Esophagus (tissue), 2 donors: ENCODE measurements at regions not wholly inside any gene's neighbourhood (a gene's known extent, or its start where the extent isn't known, plus 50 kb on each side); places are given as distances from the start of the nearest gene placed in this dataset.

Experiments
- H3K27ac ChIP-seq, 2 donors: one replicate each; pipeline ENCODE4 v1.5.1; 2013; ENCODE audit warnings: low read depth in 2 of 2, mild to moderate bottlenecking in 2 of 2, inconsistent platforms in 1 of 2, low read length in 1 of 2, moderate library complexity in 1 of 2
- H3K27me3 ChIP-seq, 2 donors: one replicate each; pipeline ENCODE4 v1.6.1; 2013; ENCODE audit warnings: low read length in 2 of 2, control low read depth in 1 of 2, mild to moderate bottlenecking in 1 of 2; ENCODE audit not compliant: insufficient read depth in 2 of 2, control insufficient read depth in 1 of 2
- H3K36me3 ChIP-seq, 2 donors: one replicate each; pipeline ENCODE4 v1.6.1; 2013; ENCODE audit warnings: low read length in 1 of 2; ENCODE audit not compliant: control insufficient read depth in 2 of 2, insufficient read depth in 2 of 2
- H3K4me1 ChIP-seq, 2 donors: one replicate each; pipeline ENCODE4 v1.6.1; 2013; ENCODE audit warnings: low read length in 1 of 2; ENCODE audit not compliant: control insufficient read depth in 2 of 2, insufficient read depth in 2 of 2
- H3K4me3 ChIP-seq, 2 donors: one replicate each; pipeline ENCODE4 v1.5.1; 2013; ENCODE audit warnings: low read length in 2 of 2, mild to moderate bottlenecking in 2 of 2, low read depth in 1 of 2, moderate library complexity in 1 of 2
- H3K9me3 ChIP-seq, 2 donors: one replicate each; pipeline ENCODE4 v1.6.1; 2013; ENCODE audit warnings: mild to moderate bottlenecking in 2 of 2, low read depth in 1 of 2, low read length in 1 of 2, moderate library complexity in 1 of 2; ENCODE audit not compliant: control insufficient read depth in 2 of 2, insufficient read depth in 1 of 2
- WGBS, 2 donors: extraction: QIAGEN DNeasy Blood & Tissue Kit; methylation state at CpG; one replicate each; pipeline ENCODE4 v1.1.7; 2013; 5-methylcytosine and 5-hydroxymethylcytosine counted together
- donor health status: healthy with polysubstance abuse.
- donor health status: Bipolar disorder and iron deficiency.

DNA sequence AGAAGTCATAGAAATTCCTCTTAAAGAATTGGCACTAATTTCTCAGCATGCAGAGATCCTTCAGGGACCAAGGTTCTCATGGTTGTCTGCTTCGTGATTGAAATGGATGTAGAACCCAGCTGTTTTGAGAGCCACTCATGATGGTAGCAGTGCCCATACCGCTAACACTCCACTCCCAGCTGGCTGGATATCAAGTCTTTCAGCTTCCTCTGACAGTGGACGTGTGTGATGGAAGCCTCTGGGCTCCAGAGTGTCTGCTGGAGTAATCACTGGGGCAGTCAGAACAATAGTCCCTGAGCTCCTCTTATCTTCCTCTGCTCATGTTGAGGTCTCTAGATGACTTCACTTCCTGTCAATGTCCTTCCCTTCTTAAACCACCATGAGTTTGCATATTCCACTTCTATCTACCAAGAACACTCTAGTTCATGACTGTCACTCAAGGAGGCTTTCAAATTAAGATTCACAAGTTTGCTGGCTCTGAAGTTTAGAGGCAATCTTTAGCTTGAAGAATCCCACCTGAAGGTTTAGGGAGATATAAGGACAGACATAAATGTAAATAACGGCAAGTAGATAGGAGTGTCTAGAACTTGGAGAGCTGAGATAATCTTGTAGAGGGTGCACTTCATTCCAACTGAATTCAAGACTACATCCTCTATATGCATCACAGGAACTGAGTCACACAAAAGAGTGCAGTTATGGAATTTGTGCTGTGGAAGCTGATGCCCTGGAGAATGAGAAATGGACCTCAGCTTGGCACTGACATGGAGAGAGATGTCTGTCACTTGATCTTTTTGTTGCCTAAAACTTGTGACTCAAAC, 64.5 kb upstream of the WDR1 start:
- Histone ChIP-seq H3K27me3 (no peaks in the 10 kb centered on the region), H3K36me3 (no peaks in the 10 kb centered on the region), H3K4me3 (no peak overlapping the region), H3K27ac (no peak overlapping the region), H3K9me3 (no peaks in the 10 kb centered on the region), H3K4me1 (no peaks in the 10 kb centered on the region)
- WGBS, 2 donors: 67 to 73% methylated on average over 4 of the region's 4 CpGs

DNA sequence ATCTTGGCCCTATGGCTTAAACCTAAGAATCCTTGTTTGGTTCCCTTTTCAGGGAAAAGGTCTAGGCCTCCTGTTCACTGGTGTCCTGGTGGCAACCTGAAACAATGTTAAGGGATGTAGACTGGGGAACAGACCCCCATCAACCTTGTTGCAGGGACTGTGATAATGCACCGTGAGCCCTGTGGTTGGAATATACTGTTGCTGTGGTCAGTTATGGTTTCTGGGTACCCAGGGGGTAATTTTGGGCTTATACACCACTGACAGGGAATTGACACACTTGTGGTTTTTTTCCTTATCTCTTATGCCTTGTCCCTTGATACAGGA, 64.0 kb upstream of the WDR1 start:
- Histone ChIP-seq H3K36me3 (no peaks in the 10 kb centered on the region), H3K27me3 (no peaks in the 10 kb centered on the region), H3K9me3 (no peaks in the 10 kb centered on the region), H3K27ac (no peak overlapping the region), H3K4me3 (no peak overlapping the region), H3K4me1 (no peaks in the 10 kb centered on the region)
- WGBS, 2 donors: 67 to 78% methylated on average over 1 of the region's 1 CpG

DNA sequence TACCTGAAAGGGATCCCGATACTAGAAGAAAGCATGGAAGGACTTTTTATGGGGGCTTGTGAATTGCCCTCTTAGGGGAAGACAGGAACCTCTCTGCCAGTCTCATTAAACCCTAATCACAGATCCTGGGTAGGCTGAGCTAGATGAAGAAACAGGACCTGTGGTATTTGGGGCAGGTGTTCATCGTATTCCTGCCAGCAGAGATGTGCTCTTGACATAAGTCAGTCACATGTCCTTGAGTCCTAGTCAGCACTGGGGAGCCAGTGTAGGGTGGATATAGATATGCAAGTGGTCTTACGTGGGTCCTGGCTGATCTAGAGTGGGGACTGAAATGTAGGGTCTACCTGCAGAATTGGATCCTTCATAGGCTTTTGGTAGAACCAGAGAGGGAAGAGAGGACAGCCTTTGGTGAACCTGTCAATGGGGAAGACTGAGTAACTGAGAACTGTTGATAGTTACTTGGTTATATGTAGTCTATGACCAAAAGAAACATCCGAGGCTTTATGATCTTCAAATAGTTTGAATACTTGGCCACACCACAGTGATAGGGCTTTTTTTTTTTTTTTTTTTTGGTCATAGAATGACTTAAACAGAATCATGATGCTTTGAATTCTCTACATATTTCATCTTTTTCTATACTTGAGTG, 63.5 kb upstream of the WDR1 start:
- Histone ChIP-seq H3K27ac (no peak overlapping the region), H3K27me3 (no peaks in the 10 kb centered on the region), H3K4me1 (no peaks in the 10 kb centered on the region), H3K36me3 (no peaks in the 10 kb centered on the region), H3K9me3 (no peaks in the 10 kb centered on the region), H3K4me3 (no peak overlapping the region)
- WGBS, 2 donors: 77 to 82% methylated on average over 4 of the region's 4 CpGs

- Histone ChIP-seq H3K27me3 (no peaks in the 10 kb centered on the region), H3K36me3 (no peaks in the 10 kb centered on the region), H3K9me3 (no peaks in the 10 kb centered on the region), H3K4me1 (peaks cover 0 to 3% of the 10 kb centered on the region in 2 donors), H3K4me3 (no peak overlapping the region), H3K27ac (no peak overlapping the region)
- 81 to 84% methylated on average over 5 of the region's 5 CpGs for WGBS, 2 donors
These were observed 62.2 kb upstream of the WDR1 start for GRCh38 chr4:10178763-10179162.

- no peaks in the 10 kb centered on the region for H3K27me3 ChIP-seq
- H3K4me3 ChIP-seq: no peak overlapping the region
- H3K9me3 ChIP-seq: no peaks in the 10 kb centered on the region
- no peaks in the 10 kb centered on the region for H3K36me3 ChIP-seq
- 88% methylated on average over 7 of the region's 7 CpGs for WGBS, 2 donors
- H3K27ac ChIP-seq: no peak overlapping the region
- peaks cover 4% of the 10 kb centered on the region in 2 donors for H3K4me1 ChIP-seq
These were observed 59.0 kb upstream of the WDR1 start for GRCh38 chr4:10175626-10176025.

DNA sequence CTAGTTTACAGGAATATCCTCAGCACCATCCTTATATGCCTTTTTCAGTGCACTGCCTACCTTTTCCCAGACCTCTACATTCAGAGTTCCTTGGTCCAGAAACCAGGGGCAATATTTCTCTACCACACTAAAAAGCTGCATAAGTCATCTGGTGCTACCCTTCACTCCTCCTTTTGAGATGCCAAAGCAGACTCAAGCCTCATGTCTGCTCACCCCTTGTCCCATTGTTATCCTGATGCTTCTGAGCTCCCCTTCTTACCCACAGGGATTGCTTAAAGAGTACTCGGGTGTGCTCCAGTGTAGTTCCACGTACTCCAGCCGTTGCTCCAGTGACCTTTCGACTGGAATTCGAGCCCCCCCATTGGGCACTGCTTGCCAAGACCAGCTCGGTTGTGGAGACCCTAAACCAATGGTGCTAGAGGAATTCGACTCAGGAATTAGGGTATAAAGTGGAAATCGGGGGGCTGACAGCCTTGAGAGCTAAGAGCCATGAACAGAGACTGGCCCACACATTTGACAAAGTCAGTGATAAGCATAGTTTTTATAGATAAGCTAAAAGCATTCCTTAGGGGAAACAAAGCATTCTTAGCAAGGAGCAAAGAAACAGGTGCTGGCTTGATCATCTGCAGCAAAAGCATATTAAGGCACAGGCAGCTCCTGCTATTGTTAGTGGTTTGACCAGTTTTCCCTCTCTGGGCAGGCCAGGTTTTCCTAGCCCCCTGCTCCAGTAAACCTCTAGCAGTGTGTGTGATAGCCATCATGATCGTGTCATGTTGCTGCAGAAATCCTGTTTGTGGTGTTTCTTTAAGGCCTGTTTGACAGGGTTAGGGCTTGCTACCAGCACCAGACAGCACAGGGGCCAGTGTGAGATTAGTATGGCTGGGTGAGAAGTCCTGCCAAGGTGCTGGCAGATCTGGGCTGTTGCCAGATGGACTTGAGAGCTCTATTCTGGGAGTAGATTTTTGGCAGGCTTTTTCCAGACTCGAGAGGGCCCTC, 57.5 kb upstream of the WDR1 start:
- Histone ChIP-seq H3K9me3 (no peaks in the 10 kb centered on the region), H3K27me3 (no peaks in the 10 kb centered on the region), H3K4me1 (peaks cover 4% of the 10 kb centered on the region in 2 donors), H3K36me3 (no peaks in the 10 kb centered on the region), H3K4me3 (no peak overlapping the region), H3K27ac (peak overlapping the region in 1 of 2 donors; percentile 47)
- WGBS, 2 donors: 41 to 45% methylated on average over 10 of the region's 10 CpGs

DNA sequence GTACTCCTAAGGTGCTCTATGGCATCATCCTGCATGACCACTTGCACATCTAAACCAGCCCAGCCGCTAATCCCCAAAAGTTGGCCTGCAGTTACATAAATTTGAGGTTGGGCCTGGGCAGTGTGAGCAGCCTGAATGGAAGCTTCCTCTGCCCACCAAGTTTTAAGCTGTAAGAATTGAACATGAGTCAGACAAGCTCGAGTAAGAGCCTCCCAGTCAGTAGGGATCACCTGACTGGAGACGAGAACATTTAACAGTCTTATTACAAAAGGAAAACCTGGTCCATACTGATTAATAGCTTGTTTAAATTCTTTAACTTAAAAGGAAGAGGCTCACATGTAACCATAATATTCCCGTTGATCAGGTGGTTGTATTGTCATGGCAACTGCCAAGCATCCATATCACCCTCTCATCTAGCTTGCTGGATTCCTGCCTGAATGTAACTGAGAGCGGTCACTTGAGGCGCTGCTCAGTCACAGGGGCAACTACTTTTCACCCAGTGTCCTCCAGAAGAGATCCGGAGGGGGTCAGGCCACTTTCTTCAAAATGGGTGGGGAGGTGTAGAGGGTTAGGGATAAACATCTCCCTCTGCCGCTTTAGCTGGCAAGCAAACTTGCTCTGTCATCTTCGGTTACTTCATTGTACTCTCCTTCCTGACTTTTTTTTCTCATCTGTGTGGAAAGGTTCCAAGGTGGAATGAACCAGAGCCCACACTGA, 56.6 kb upstream of the WDR1 start:
- Histone ChIP-seq H3K4me3 (no peak overlapping the region), H3K4me1 (peaks cover 4% of the 10 kb centered on the region in 2 donors), H3K27ac (peak overlapping the region in 1 of 2 donors; percentile 54), H3K27me3 (no peaks in the 10 kb centered on the region), H3K36me3 (no peaks in the 10 kb centered on the region), H3K9me3 (no peaks in the 10 kb centered on the region)
- WGBS, 2 donors: 33 to 37% methylated on average over 9 of the region's 9 CpGs

DNA sequence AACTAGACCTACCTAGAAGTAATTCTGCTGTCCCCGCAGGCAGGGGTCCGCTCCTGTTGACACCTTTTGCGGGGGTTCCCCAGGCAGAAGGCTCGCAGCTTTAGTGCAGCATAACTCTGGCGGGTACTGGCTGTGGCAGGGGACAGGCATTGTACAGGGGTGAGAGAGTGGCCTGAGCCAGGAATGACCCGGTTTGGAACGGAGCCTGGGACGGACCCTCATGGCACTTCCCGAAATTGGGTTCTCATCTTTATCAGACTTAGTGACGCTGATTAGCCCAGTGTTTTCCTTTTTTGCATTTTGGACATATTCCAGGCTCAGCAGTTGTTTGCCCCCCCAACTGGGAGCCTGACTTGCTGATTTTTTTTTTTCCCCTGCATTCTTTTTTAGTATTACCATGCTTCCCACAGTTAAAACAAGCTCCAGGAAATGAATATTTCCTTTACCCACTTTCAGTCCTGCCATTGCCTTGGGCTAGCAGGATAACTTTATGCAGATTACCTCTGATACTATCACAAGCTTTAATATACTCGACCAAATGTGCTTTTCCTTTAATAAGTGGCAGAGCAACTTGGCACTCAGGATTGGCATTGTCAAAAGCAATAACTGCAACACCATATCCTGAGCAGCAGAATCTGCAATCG, 55.8 kb upstream of the WDR1 start:
- Histone ChIP-seq H3K27ac (no peak overlapping the region), H3K9me3 (no peaks in the 10 kb centered on the region), H3K36me3 (no peaks in the 10 kb centered on the region), H3K27me3 (no peaks in the 10 kb centered on the region), H3K4me3 (no peak overlapping the region), H3K4me1 (peaks cover 4% of the 10 kb centered on the region in 2 donors)
- 45% methylated on average over 12 of the region's 12 CpGs for WGBS, 2 donors

- 59 to 73% methylated on average over 3 of the region's 3 CpGs for WGBS, 2 donors
These were observed 54.5 kb upstream of the WDR1 start for GRCh38 chr4:10171055-10171454.

More at GRCh38 chr4:10171055-10171454, 54.5 kb upstream of the WDR1 start:
- peaks cover 4% of the 10 kb centered on the region in 2 donors for H3K4me1 ChIP-seq
- H3K4me3 ChIP-seq: no peak overlapping the region
- no peaks in the 10 kb centered on the region for H3K36me3 ChIP-seq
- no peak overlapping the region for H3K27ac ChIP-seq
- H3K9me3 ChIP-seq: no peaks in the 10 kb centered on the region
- no peaks in the 10 kb centered on the region for H3K27me3 ChIP-seq
